HCT116 (cell line): ENCODE measurements at regions not wholly inside any gene's neighbourhood (a gene's known extent, or its start where the extent isn't known, plus 50 kb on each side); places are given as distances from the start of the nearest gene placed in this dataset.

ENCODE experiments used
- ATAC-seq: fragments of 200-7000 bp; cut with Tn5 transposase; 2 replicates; pipeline ENCODE4 v1.9.1; 2020; ENCODE audit warnings: mild to moderate bottlenecking, moderate library complexity
- BruUV-seq: library from RNA; stranded (reverse); fragments of 400-500 nt; replicated peaks from 2 replicates; lab custom pipeline; 2021; lab: Mats Ljungman, UMichigan
- CTCF ChIA-PET: fragments of 300-600 bp; sonication (Branson Sonifier 250); formaldehyde crosslinking; loops from one replicate; lab custom pipeline; 2021; ENCODE audit warnings: antibody characterized with exemption; lab: Charles Lee
- POLR2A ChIA-PET: fragments of 300-600, 350-600 bp; sonication (Branson Sonifier 250); formaldehyde crosslinking; loops from one replicate; lab custom pipeline; 2021; ENCODE audit warnings: antibody characterized with exemption; lab: Charles Lee
- RAD21 ChIA-PET, 2 experiments: fragments of 300-600 bp; sonication (Branson Sonifier 250); formaldehyde crosslinking; loops; one replicate each; lab custom pipeline; 2023; ENCODE audit warnings: low total read pairs in 2 of 2; ENCODE audit not compliant: uncharacterized antibody in 2 of 2, unreplicated experiment in 2 of 2, low non-redundant PET in 1 of 2; lab: Charles Lee
- DNase-seq: peaks from one replicate; pipeline ENCODE4 v3.0.0-alpha.2; 2010; ENCODE audit warnings: low read depth, low spot score
- H2AFZ ChIP-seq: fragments of 200-600 bp; shearing (Covaris generic), sonication (generic); 2 replicates; pipeline ENCODE4 v1.6.1; 2017; ENCODE audit warnings: low read depth, mixed run types, mixed read lengths, antibody characterized with exemption, low read length; ENCODE audit not compliant: poor library complexity, severe bottlenecking
- H3K27ac ChIP-seq: 2 replicates; pipeline ENCODE4 v1.5.1; 2012; ENCODE audit warnings: low read depth, low read length
- H3K27me3 ChIP-seq: fragments of 200-600 bp; sonication (generic); 2 replicates; pipeline ENCODE4 v1.6.1; 2016; ENCODE audit warnings: mixed run types, low read length, mixed read lengths; ENCODE audit not compliant: insufficient read depth
- H3K36me3 ChIP-seq, 2 experiments: fragments of 200-500 bp in 1 of 2; fragments of 200-600 bp in 1 of 2; sonication (Bioruptor generic) in 1 of 2; sonication (generic) in 1 of 2; 2 replicates each; pipeline versions ENCODE4 v1.5.1 to v1.6.1; 2014 to 2016; ENCODE audit warnings: low read length in 2 of 2, inconsistent platforms in 1 of 2, mixed read lengths in 1 of 2, mixed run types in 1 of 2; ENCODE audit not compliant: insufficient read depth in 2 of 2, control insufficient read depth in 1 of 2
- H3K4me1 ChIP-seq, 2 experiments: fragments of 200-600 bp in 1 of 2; sonication (generic) in 1 of 2; 2 replicates each; pipeline versions ENCODE4 v1.5.1 to v1.6.1; 2012 to 2017; ENCODE audit warnings: low read length in 2 of 2, inconsistent platforms in 1 of 2, mild to moderate bottlenecking in 1 of 2, mixed read lengths in 1 of 2, mixed run types in 1 of 2, moderate library complexity in 1 of 2; ENCODE audit not compliant: insufficient read depth in 2 of 2, control insufficient read depth in 1 of 2
- H3K4me2 ChIP-seq: fragments of 200-600 bp; sonication (generic); 2 replicates; pipeline ENCODE4 v1.6.1; 2017; ENCODE audit warnings: mixed run types, low read length, mixed read lengths
- H3K4me3 ChIP-seq, 2 experiments: fragments of 200-600 bp in 1 of 2; sonication (generic) in 1 of 2; replicated peaks in 1 of 2; 2 replicates each; pipeline ENCODE4 v1.5.1; 2011 to 2016; ENCODE audit warnings: low read length in 2 of 2, control low read depth in 1 of 2, low read depth in 1 of 2, mild to moderate bottlenecking in 1 of 2, mixed read lengths in 1 of 2, mixed run types in 1 of 2
- H3K79me2 ChIP-seq: fragments of 200-600 bp; sonication (generic); 2 replicates; pipeline ENCODE4 v1.6.1; 2017; ENCODE audit warnings: mild to moderate bottlenecking, mixed run types, low read length, moderate library complexity, mixed read lengths; ENCODE audit not compliant: insufficient read depth
- H3K9ac ChIP-seq: fragments of 200-600 bp; sonication (generic); 2 replicates; pipeline ENCODE4 v1.6.1; 2016; ENCODE audit warnings: low read length, mixed read lengths
- H3K9me2 ChIP-seq: fragments of 200-600 bp; sonication (generic), shearing (Covaris generic); 2 replicates; pipeline ENCODE4 v1.6.1; 2017; ENCODE audit warnings: mixed run types, mild to moderate bottlenecking, moderate library complexity; ENCODE audit not compliant: insufficient read depth
- H3K9me3 ChIP-seq, 2 experiments: fragments of 200-500 bp in 1 of 2; fragments of 200-600 bp in 1 of 2; sonication (Bioruptor generic) in 1 of 2; sonication (generic) in 1 of 2; 2 replicates each; pipeline ENCODE4 v1.6.1; 2014 to 2017; ENCODE audit warnings: low read length in 2 of 2, mixed read lengths in 2 of 2, inconsistent platforms in 1 of 2, low read depth in 1 of 2, mild to moderate bottlenecking in 1 of 2, mixed run types in 1 of 2, moderate library complexity in 1 of 2; ENCODE audit not compliant: control insufficient read depth in 1 of 2, insufficient read depth in 1 of 2
- H4K20me1 ChIP-seq: fragments of 200-600 bp; sonication (generic), shearing (Covaris generic); 2 replicates; pipeline ENCODE4 v1.6.1; 2017; ENCODE audit warnings: mixed run types, mild to moderate bottlenecking, moderate library complexity; ENCODE audit not compliant: insufficient read depth
- CBX3 ChIP-seq: IDR thresholded peaks from 2 replicates; pipeline ENCODE4 v1.6.1; 2012; ENCODE audit warnings: low read depth
- EGR1 ChIP-seq: IDR thresholded peaks from 2 replicates; pipeline ENCODE4 v1.6.1; 2012; ENCODE audit warnings: low read depth
- ELF1 ChIP-seq: IDR thresholded peaks from 2 replicates; pipeline ENCODE4 v1.6.1; 2012; ENCODE audit warnings: low read depth, borderline replicate concordance
- EZH2phosphoT487 ChIP-seq: fragments of 200-600 bp; IDR thresholded peaks from 2 replicates; pipeline ENCODE4 v1.6.1; 2018; ENCODE audit warnings: antibody characterized with exemption, borderline replicate concordance
- POLR2A ChIP-seq: IDR thresholded peaks from 2 replicates; pipeline ENCODE4 v1.7.0; 2011; ENCODE audit warnings: borderline replicate concordance; ENCODE audit not compliant: insufficient read depth, insufficient read length; ENCODE audit errors: extremely low read depth
- POLR2AphosphoS5 ChIP-seq: IDR thresholded peaks from 2 replicates; pipeline ENCODE4 v1.6.1; 2011; ENCODE audit warnings: mild to moderate bottlenecking, low read depth, low read length, moderate library complexity
- RAD21 ChIP-seq: IDR thresholded peaks from 2 replicates; pipeline ENCODE4 v1.6.1; 2012; ENCODE audit warnings: low read depth, mild to moderate bottlenecking
- SIN3A ChIP-seq: IDR thresholded peaks from 2 replicates; pipeline ENCODE4 v1.6.1; 2012; ENCODE audit warnings: low read depth
- SRF ChIP-seq: IDR thresholded peaks from 2 replicates; pipeline ENCODE4 v1.6.1; 2012; ENCODE audit warnings: low read depth
- YY1 ChIP-seq: IDR thresholded peaks from 2 replicates; pipeline ENCODE4 v1.6.1; 2011; ENCODE audit warnings: low read length, low read depth, moderate library complexity, mild to moderate bottlenecking; ENCODE audit not compliant: insufficient replicate concordance; ENCODE audit errors: extremely low read depth
- ZFX ChIP-seq: fragments of 450-650 bp; IDR thresholded peaks from 2 replicates; pipeline ENCODE4 v1.6.1; 2017
- ZNF274 ChIP-seq: fragments of 200-500 bp; sonication (Bioruptor generic); IDR thresholded peaks from 2 replicates; pipeline ENCODE4 v1.6.1; 2014; ENCODE audit warnings: mild to moderate bottlenecking, low read depth, low read length, inconsistent platforms
- intact Hi-C: fragments of 100-400 bp; cut with micrococcal nuclease; formaldehyde crosslinking; loops from 2 replicates; pipeline ENCODE4 v1.10.0; 2022
- TF ChIP-seq, protein P1 (sequence below): IDR thresholded peaks from 2 replicates; pipeline ENCODE4 v1.6.1; 2012
- TF ChIP-seq, protein P2 (sequence below): IDR thresholded peaks from 2 replicates; pipeline ENCODE4 v1.6.1; 2012; ENCODE audit warnings: low read depth
- TF ChIP-seq, protein P3 (sequence below): IDR thresholded peaks from 2 replicates; pipeline ENCODE4 v1.6.1; 2011; ENCODE audit warnings: mild to moderate bottlenecking, low read length, moderate library complexity; ENCODE audit not compliant: insufficient replicate concordance; ENCODE audit errors: extremely low read depth

DNA sequence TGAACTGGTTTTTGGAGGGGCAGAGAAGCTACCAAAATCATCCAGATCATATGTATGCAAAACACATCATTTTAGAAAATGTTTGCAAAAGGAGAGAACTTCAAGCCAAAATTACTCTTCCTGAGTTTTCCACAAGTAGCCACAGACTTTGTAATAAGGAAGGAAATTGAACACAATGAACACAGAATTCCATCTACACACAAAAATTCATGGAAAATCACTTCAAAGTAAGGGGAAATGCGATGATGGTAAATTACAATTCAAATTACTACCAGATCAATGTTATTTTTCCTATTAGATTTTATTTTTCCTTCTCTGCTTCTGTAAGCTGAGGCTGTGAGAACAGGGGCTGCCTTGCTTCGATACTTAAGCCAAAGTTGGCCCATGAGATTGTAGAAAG is 172.1 kb upstream of the ARL4C start:
- no TSS peak for BruUV-seq
- intact Hi-C loops: no loop called here
- no peaks in the 10 kb centered on the region for H3K9me2 ChIP-seq
- no peak overlapping the region for H2AFZ ChIP-seq
- no peaks in the 10 kb centered on the region for H3K27me3 ChIP-seq
- no peak overlapping the region for H3K27ac ChIP-seq
- H3K4me3 ChIP-seq: no peak overlapping the region
- CTCF ChIA-PET: interaction anchor here (1.5 kb wide), 1 partner anchor 11 kb away, joined by 4 read pairs; no protein-coding TSS in a partner anchor
- H3K9ac ChIP-seq: no peak overlapping the region
- ATAC-seq (no peak), DNase-seq (no peak)
- RAD21 ChIA-PET: no interaction called here
- TF ChIP-seq, protein P1, sequence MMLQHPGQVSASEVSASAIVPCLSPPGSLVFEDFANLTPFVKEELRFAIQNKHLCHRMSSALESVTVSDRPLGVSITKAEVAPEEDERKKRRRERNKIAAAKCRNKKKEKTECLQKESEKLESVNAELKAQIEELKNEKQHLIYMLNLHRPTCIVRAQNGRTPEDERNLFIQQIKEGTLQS: no peak
- no peak for TF ChIP-seq YY1
- H3K36me3 ChIP-seq: no peaks in the 10 kb centered on the region
- H3K79me2 ChIP-seq: no peaks in the 10 kb centered on the region
- H3K4me2 ChIP-seq: no peak overlapping the region
- H4K20me1 ChIP-seq: no peaks in the 10 kb centered on the region
- no peaks in the 10 kb centered on the region; a peak in 1 of 4 replicates for H3K9me3 ChIP-seq
- POLR2A ChIA-PET: no interaction called here
- peaks cover 0 to 14% of the 10 kb centered on the region in 2 experiments; a peak in 3 of 4 replicates for H3K4me1 ChIP-seq

DNA sequence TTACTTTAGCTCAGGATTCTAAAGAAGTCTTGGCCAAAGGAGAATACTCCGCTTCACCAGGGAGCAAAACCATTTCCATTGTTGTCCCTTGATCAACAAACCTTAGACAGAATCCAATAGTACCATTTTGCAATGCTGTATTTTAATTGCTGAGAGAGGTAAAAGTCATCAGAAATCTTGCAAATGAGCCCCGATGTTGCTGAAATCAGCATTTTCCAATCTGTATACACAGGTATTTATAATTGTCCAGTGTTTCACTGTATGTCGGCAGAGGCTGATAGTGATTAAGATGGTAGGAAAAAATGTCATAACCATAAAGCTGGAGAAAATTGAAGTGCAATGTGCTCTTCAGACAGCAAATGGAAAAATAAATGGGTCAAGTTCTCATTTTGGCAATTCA is 170.0 kb upstream of the ARL4C start:
- no peaks in the 10 kb centered on the region for H4K20me1 ChIP-seq
- no peaks in the 10 kb centered on the region; a peak in 1 of 4 replicates for H3K9me3 ChIP-seq
- no peak overlapping the region for H3K9ac ChIP-seq
- POLR2A ChIA-PET: no interaction called here
- H3K79me2 ChIP-seq: no peaks in the 10 kb centered on the region
- intact Hi-C loops: no loop called here
- DNase-seq: no peak
- H3K4me2 ChIP-seq: no peak overlapping the region
- no peak overlapping the region for H3K4me3 ChIP-seq
- peaks cover 0 to 9% of the 10 kb centered on the region in 2 experiments; a peak in 2 of 4 replicates for H3K4me1 ChIP-seq
- H3K27ac ChIP-seq: no peak overlapping the region
- CTCF ChIA-PET: no interaction called here
- no TSS peak for BruUV-seq
- RAD21 ChIA-PET: no interaction called here
- TF ChIP-seq EGR1 (no peak), POLR2A (no peak), SIN3A (no peak), ELF1 (no peak), SRF (no peak), RAD21 (no peak), YY1 (no peak), EZH2phosphoT487 (no peak), ZNF274 (no peak), CBX3 (no peak), POLR2AphosphoS5 (no peak), ZFX (no peak)
- TF ChIP-seq, protein P2, sequence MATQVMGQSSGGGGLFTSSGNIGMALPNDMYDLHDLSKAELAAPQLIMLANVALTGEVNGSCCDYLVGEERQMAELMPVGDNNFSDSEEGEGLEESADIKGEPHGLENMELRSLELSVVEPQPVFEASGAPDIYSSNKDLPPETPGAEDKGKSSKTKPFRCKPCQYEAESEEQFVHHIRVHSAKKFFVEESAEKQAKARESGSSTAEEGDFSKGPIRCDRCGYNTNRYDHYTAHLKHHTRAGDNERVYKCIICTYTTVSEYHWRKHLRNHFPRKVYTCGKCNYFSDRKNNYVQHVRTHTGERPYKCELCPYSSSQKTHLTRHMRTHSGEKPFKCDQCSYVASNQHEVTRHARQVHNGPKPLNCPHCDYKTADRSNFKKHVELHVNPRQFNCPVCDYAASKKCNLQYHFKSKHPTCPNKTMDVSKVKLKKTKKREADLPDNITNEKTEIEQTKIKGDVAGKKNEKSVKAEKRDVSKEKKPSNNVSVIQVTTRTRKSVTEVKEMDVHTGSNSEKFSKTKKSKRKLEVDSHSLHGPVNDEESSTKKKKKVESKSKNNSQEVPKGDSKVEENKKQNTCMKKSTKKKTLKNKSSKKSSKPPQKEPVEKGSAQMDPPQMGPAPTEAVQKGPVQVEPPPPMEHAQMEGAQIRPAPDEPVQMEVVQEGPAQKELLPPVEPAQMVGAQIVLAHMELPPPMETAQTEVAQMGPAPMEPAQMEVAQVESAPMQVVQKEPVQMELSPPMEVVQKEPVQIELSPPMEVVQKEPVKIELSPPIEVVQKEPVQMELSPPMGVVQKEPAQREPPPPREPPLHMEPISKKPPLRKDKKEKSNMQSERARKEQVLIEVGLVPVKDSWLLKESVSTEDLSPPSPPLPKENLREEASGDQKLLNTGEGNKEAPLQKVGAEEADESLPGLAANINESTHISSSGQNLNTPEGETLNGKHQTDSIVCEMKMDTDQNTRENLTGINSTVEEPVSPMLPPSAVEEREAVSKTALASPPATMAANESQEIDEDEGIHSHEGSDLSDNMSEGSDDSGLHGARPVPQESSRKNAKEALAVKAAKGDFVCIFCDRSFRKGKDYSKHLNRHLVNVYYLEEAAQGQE: no peak
- TF ChIP-seq, protein P3, sequence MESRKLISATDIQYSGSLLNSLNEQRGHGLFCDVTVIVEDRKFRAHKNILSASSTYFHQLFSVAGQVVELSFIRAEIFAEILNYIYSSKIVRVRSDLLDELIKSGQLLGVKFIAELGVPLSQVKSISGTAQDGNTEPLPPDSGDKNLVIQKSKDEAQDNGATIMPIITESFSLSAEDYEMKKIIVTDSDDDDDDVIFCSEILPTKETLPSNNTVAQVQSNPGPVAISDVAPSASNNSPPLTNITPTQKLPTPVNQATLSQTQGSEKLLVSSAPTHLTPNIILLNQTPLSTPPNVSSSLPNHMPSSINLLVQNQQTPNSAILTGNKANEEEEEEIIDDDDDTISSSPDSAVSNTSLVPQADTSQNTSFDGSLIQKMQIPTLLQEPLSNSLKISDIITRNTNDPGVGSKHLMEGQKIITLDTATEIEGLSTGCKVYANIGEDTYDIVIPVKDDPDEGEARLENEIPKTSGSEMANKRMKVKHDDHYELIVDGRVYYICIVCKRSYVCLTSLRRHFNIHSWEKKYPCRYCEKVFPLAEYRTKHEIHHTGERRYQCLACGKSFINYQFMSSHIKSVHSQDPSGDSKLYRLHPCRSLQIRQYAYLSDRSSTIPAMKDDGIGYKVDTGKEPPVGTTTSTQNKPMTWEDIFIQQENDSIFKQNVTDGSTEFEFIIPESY: no peak
- ATAC-seq: no peak
- H3K27me3 ChIP-seq: no peaks in the 10 kb centered on the region
- H3K36me3 ChIP-seq: no peaks in the 10 kb centered on the region
- no peaks in the 10 kb centered on the region for H3K9me2 ChIP-seq
- H2AFZ ChIP-seq: no peak overlapping the region
